Activated CD8-positive, alpha-beta T cell treated with anti-CD3 and anti-CD28 coated beads for 36 hours (primary cell): ENCODE measurements at regions not wholly inside any gene's neighbourhood (a gene's known extent, or its start where the extent isn't known, plus 50 kb on each side); places are given as distances from the start of the nearest gene placed in this dataset.
"Not testable (repeated sequence)": the region's sequence is repeated elsewhere in the genome, so short reads cannot be mapped to it uniquely, and the experiment has no call there.

ENCODE experiments used
- ATAC-seq: fragments of 200-7000 bp; cut with Tn5 transposase; one replicate; pipeline ENCODE4 v1.10.0; 2021; ENCODE audit warnings: mild to moderate bottlenecking, moderate library complexity
- CTCF ChIA-PET: fragments of 350-600 bp; sonication (Branson Sonifier 250); formaldehyde crosslinking; loops from one replicate; lab custom pipeline; 2021; ENCODE audit warnings: antibody characterized with exemption; lab: Charles Lee
- POLR2A ChIA-PET: fragments of 350-600 bp; sonication (Branson Sonifier 250); formaldehyde crosslinking; loops from one replicate; lab custom pipeline; 2021; ENCODE audit warnings: antibody characterized with exemption; lab: Charles Lee
- DNase-seq: peaks from one replicate; pipeline ENCODE4 v3.0.0-alpha.2; 2020
- H3K27ac Mint-ChIP-seq: one replicate; pipeline ENCODE4 v1.8.0; 2021; ENCODE audit warnings: mild to moderate bottlenecking, mixed read lengths
- H3K27me3 Mint-ChIP-seq: one replicate; pipeline ENCODE4 v1.8.0; 2021; ENCODE audit warnings: mixed read lengths
- H3K36me3 Mint-ChIP-seq: one replicate; pipeline ENCODE4 v1.8.0; 2021; ENCODE audit warnings: low read depth, mixed read lengths
- H3K4me1 Mint-ChIP-seq: one replicate; pipeline ENCODE4 v1.8.0; 2021; ENCODE audit warnings: low read depth, mixed read lengths
- H3K4me3 Mint-ChIP-seq: one replicate; pipeline ENCODE4 v1.8.0; 2021; ENCODE audit warnings: mild to moderate bottlenecking, moderate library complexity, mixed read lengths
- H3K9me3 Mint-ChIP-seq: one replicate; pipeline ENCODE4 v1.8.0; 2021; ENCODE audit warnings: mixed read lengths
- intact Hi-C: fragments of 100-400 bp; cut with micrococcal nuclease; formaldehyde crosslinking; loops from one replicate; pipeline ENCODE4 v1.10.0; 2022
- TF ChIP-seq, protein P1 (sequence below): fragments of 200-600 bp; IDR thresholded peaks from one replicate; pipeline ENCODE4 v1.8.0; 2022; ENCODE audit warnings: antibody characterized with exemption, mild to moderate bottlenecking

DNA sequence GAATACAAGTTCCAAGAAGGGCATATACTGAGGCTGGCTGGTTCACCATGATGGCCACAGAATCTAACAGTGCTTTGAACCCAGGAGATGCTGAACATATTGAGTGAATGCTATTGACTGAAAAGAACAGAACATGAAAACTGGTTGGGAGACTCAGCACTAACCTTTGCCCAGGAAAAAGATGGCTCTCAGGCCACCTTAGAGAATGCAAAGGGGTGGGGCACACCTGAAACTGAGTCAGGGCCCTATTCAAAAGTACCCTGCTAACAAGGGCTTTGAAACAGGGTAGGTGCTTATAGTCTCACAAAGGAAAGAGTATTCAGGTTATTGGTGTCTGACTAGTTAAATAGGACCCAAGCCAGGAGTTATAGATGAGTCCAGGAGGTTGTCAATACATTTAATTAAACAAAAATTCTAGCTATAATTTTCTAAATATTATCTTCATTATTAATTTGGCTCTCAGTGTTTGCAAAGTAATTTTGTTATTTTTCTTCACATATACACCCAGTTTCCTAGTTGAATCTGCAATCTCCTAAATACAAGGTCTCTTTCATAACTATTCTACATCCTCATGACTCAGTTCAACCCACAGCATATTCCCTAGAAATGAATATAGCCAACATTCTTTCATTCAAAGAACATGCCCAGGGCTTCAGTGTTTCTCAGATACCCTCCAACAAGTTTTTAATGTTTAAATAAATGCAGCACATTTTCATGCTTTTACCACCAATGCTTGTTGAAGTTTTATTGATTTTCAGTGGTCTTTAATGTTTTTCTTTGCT is 144.2 kb upstream of the RAPGEF2 start:
- H3K9me3 Mint-ChIP-seq: peaks cover 2% of the 10 kb centered on the region
- POLR2A ChIA-PET: no interaction called here
- TF ChIP-seq, protein P1, sequence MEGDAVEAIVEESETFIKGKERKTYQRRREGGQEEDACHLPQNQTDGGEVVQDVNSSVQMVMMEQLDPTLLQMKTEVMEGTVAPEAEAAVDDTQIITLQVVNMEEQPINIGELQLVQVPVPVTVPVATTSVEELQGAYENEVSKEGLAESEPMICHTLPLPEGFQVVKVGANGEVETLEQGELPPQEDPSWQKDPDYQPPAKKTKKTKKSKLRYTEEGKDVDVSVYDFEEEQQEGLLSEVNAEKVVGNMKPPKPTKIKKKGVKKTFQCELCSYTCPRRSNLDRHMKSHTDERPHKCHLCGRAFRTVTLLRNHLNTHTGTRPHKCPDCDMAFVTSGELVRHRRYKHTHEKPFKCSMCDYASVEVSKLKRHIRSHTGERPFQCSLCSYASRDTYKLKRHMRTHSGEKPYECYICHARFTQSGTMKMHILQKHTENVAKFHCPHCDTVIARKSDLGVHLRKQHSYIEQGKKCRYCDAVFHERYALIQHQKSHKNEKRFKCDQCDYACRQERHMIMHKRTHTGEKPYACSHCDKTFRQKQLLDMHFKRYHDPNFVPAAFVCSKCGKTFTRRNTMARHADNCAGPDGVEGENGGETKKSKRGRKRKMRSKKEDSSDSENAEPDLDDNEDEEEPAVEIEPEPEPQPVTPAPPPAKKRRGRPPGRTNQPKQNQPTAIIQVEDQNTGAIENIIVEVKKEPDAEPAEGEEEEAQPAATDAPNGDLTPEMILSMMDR: no peak
- no peak overlapping the region for H3K27ac Mint-ChIP-seq
- CTCF ChIA-PET: no interaction called here
- ATAC-seq (no peak), DNase-seq (no peak)
- no peaks in the 10 kb centered on the region for H3K4me1 Mint-ChIP-seq
- intact Hi-C loops: no loop called here
- no peak overlapping the region for H3K4me3 Mint-ChIP-seq
- H3K27me3 Mint-ChIP-seq: peaks cover 2% of the 10 kb centered on the region
- H3K36me3 Mint-ChIP-seq: no peaks in the 10 kb centered on the region

GRCh38 chr4:158962393-158962792 is 140.5 kb upstream of the RAPGEF2 start:
- Mint-ChIP-seq H3K9me3 (no peaks in the 10 kb centered on the region), H3K27me3 (peaks cover 6% of the 10 kb centered on the region), H3K36me3 (no peaks in the 10 kb centered on the region), H3K27ac (no peak overlapping the region), H3K4me1 (no peaks in the 10 kb centered on the region), H3K4me3 (no peak overlapping the region)
- intact Hi-C loops: no loop called here
- no peak for DNase-seq
- TF ChIP-seq, protein P1: no peak
- ATAC-seq: no peak
- ChIA-PET CTCF (no interaction called here), POLR2A (no interaction called here)

GRCh38 chr4:158963282-158963681 is 139.6 kb upstream of the RAPGEF2 start:
- DNase-seq, H3K27me3 Mint-ChIP-seq, H3K4me1 Mint-ChIP-seq, POLR2A ChIA-PET, H3K4me3 Mint-ChIP-seq, H3K9me3 Mint-ChIP-seq, H3K27ac Mint-ChIP-seq, H3K36me3 Mint-ChIP-seq, intact Hi-C loops, CTCF ChIA-PET, ATAC-seq: not testable (repeated sequence)

DNA sequence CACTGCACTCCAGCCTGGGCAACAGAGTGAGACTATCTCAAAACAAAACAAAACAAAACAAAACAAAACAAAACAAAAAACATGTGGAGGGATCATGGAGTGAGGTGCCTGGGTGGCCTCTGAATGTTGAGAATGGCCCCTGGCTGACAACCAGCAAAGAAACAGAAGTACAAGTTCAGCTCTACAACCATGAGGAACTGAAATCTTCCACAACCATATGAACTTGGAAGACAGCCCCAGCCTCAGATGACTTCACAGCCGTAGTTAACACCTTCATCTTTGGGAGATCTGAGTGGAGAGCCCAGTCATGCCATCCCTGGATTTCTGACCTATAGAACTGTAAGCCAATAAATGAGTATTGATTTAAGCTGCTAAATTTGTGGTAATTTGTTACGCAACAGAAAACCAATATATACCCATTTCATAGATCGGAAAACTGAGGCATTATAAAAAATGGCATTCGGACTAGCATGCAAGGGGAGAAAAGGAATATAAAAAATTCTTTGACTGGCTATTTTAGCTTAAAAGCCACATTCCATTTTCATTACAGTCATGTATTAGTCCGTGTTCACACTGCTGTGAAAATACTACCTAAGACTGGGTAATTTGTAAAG is 138.7 kb upstream of the RAPGEF2 start:
- H3K4me3 Mint-ChIP-seq: no peak overlapping the region
- CTCF ChIA-PET: no interaction called here
- ATAC-seq (no peak), DNase-seq (no peak)
- no peaks in the 10 kb centered on the region for H3K4me1 Mint-ChIP-seq
- TF ChIP-seq, protein P1: no peak
- H3K36me3 Mint-ChIP-seq: no peaks in the 10 kb centered on the region
- peaks cover 6% of the 10 kb centered on the region for H3K27me3 Mint-ChIP-seq
- intact Hi-C loops: no loop called here
- H3K27ac Mint-ChIP-seq: no peak overlapping the region
- H3K9me3 Mint-ChIP-seq: no peaks in the 10 kb centered on the region
- POLR2A ChIA-PET: no interaction called here

DNA sequence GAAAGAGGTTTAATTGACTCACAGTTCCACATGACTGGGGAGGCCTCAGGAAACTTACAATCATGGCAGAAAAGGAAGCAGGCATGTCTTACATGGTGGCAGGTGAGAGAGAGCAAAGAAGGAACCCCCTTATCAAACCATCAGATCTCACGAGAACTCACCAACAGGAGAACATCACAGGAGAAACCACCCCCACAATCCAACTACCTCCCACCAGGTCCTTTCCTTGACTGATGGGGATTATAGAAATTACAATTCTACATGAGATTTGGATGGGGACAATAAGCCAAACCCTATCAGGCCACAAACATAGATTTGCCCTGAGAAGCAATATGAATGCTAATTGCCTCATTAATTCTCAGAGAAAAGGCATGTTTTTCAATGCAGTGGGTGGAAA is 138.2 kb upstream of the RAPGEF2 start:
- H3K4me3 Mint-ChIP-seq: no peak overlapping the region
- POLR2A ChIA-PET: no interaction called here
- ATAC-seq (no peak), DNase-seq (no peak)
- H3K36me3 Mint-ChIP-seq: no peaks in the 10 kb centered on the region
- TF ChIP-seq, protein P1: no peak
- H3K9me3 Mint-ChIP-seq: no peaks in the 10 kb centered on the region
- intact Hi-C loops: no loop called here
- CTCF ChIA-PET: interaction anchor here (1.2 kb wide), 1 partner anchor 64 kb away, joined by 3 read pairs; no protein-coding TSS in a partner anchor
- peaks cover 6% of the 10 kb centered on the region for H3K27me3 Mint-ChIP-seq
- no peaks in the 10 kb centered on the region for H3K4me1 Mint-ChIP-seq
- H3K27ac Mint-ChIP-seq: no peak overlapping the region
